ENCODE measurements at regions not wholly inside any gene's neighbourhood (a gene's known extent, or its start where the extent isn't known, plus 50 kb on each side); places are given as distances from the start of the nearest gene placed in this dataset.

- Histone ChIP-seq H3K27me3 (ENCODE audit: low read length) (no peaks in the 10 kb centered on the region), H3K79me2 (ENCODE audit: insufficient read depth, low read length) (no peaks in the 10 kb centered on the region), H4K20me1 (ENCODE audit: low read depth, low read length) (no peaks in the 10 kb centered on the region), H3K9me3 (ENCODE audit: insufficient read depth, low read length) (no peaks in the 10 kb centered on the region), H3K27ac (ENCODE audit: low read depth, low read length) (no peak overlapping the region), H3K9me2 (replicated peaks; ENCODE audit: insufficient read depth, low read length) (no peaks in the 10 kb centered on the region), H3F3A (ENCODE audit: insufficient read depth) (no peaks in the 10 kb centered on the region), H2AFZ (ENCODE audit: low read depth, low read length, severe bottlenecking) (no peak overlapping the region), H3K9ac (ENCODE audit: low read length) (no peak overlapping the region), H3K4me3 (ENCODE audit: insufficient read depth, low read length, poor library complexity, severe bottlenecking) (no peak overlapping the region), H3K36me3 (ENCODE audit: low read length) (no peaks in the 10 kb centered on the region), H3K4me2 (ENCODE audit: low read depth, low read length, poor library complexity, severe bottlenecking) (no peak overlapping the region)
- TF ChIP-seq CTCF (IDR thresholded peaks at IDR 0.05; ENCODE audit: insufficient read depth, low read length, poor library complexity, severe bottlenecking) = no peak
- TF ChIP-seq EZH2phosphoT487 (conservative IDR thresholded peaks at IDR 0.05; ENCODE audit: low read length) = no peak
Measured at GRCh38 chr1:212518188-212519054, 85.7 kb downstream of the NENF start.

GRCh38 chr1:212519131-212519530 is 86.4 kb downstream of the NENF start:
- no peak overlapping the region for H2AFZ ChIP-seq (ENCODE audit: low read depth, low read length, severe bottlenecking)
- H3K9me3 ChIP-seq (ENCODE audit: insufficient read depth, low read length) = no peaks in the 10 kb centered on the region
- TF ChIP-seq EZH2phosphoT487 (conservative IDR thresholded peaks at IDR 0.05; ENCODE audit: low read length) (no peak), CTCF (IDR thresholded peaks at IDR 0.05; ENCODE audit: insufficient read depth, low read length, poor library complexity, severe bottlenecking) (no peak)
- H3K9me2 ChIP-seq (replicated peaks; ENCODE audit: insufficient read depth, low read length) = no peaks in the 10 kb centered on the region
- no peak overlapping the region for H3K4me2 ChIP-seq (ENCODE audit: low read depth, low read length, poor library complexity, severe bottlenecking)
- no peaks in the 10 kb centered on the region for H3K27me3 ChIP-seq (ENCODE audit: low read length)
- H3K36me3 ChIP-seq (ENCODE audit: low read length) = no peaks in the 10 kb centered on the region
- H3K27ac ChIP-seq (ENCODE audit: low read depth, low read length) = no peak overlapping the region
- H3F3A ChIP-seq (ENCODE audit: insufficient read depth) = no peaks in the 10 kb centered on the region
- no peak overlapping the region for H3K4me3 ChIP-seq (ENCODE audit: insufficient read depth, low read length, poor library complexity, severe bottlenecking)
- H3K79me2 ChIP-seq (ENCODE audit: insufficient read depth, low read length) = no peaks in the 10 kb centered on the region
- no peaks in the 10 kb centered on the region for H4K20me1 ChIP-seq (ENCODE audit: low read depth, low read length)
- no peak overlapping the region for H3K9ac ChIP-seq (ENCODE audit: low read length)

GRCh38 chr1:212520299-212520698 is 87.6 kb downstream of the NENF start:
- Histone ChIP-seq H3K27me3 (ENCODE audit: low read length) (no peaks in the 10 kb centered on the region), H3K9me3 (ENCODE audit: insufficient read depth, low read length) (no peaks in the 10 kb centered on the region), H3F3A (ENCODE audit: insufficient read depth) (no peaks in the 10 kb centered on the region), H3K4me3 (ENCODE audit: insufficient read depth, low read length, poor library complexity, severe bottlenecking) (no peak overlapping the region), H3K9ac (ENCODE audit: low read length) (no peak overlapping the region), H4K20me1 (ENCODE audit: low read depth, low read length) (no peaks in the 10 kb centered on the region), H3K4me2 (ENCODE audit: low read depth, low read length, poor library complexity, severe bottlenecking) (no peak overlapping the region), H3K27ac (ENCODE audit: low read depth, low read length) (no peak overlapping the region), H3K79me2 (ENCODE audit: insufficient read depth, low read length) (no peaks in the 10 kb centered on the region), H3K9me2 (replicated peaks; ENCODE audit: insufficient read depth, low read length) (no peaks in the 10 kb centered on the region), H3K36me3 (ENCODE audit: low read length) (no peaks in the 10 kb centered on the region), H2AFZ (ENCODE audit: low read depth, low read length, severe bottlenecking) (no peak overlapping the region)
- TF ChIP-seq EZH2phosphoT487 (conservative IDR thresholded peaks at IDR 0.05; ENCODE audit: low read length) = no peak

GRCh38 chr1:212520746-212521145 is 87.8 kb upstream of the ATF3 start:
- Histone ChIP-seq H3K27ac (ENCODE audit: low read depth, low read length) (no peak overlapping the region), H3F3A (ENCODE audit: insufficient read depth) (no peaks in the 10 kb centered on the region), H3K36me3 (ENCODE audit: low read length) (no peaks in the 10 kb centered on the region), H3K79me2 (ENCODE audit: insufficient read depth, low read length) (no peaks in the 10 kb centered on the region), H3K9ac (ENCODE audit: low read length) (no peak overlapping the region), H3K4me2 (ENCODE audit: low read depth, low read length, poor library complexity, severe bottlenecking) (no peak overlapping the region), H3K9me3 (ENCODE audit: insufficient read depth, low read length) (no peaks in the 10 kb centered on the region), H3K9me2 (replicated peaks; ENCODE audit: insufficient read depth, low read length) (no peaks in the 10 kb centered on the region), H3K27me3 (ENCODE audit: low read length) (no peaks in the 10 kb centered on the region), H3K4me3 (ENCODE audit: insufficient read depth, low read length, poor library complexity, severe bottlenecking) (no peak overlapping the region), H2AFZ (ENCODE audit: low read depth, low read length, severe bottlenecking) (no peak overlapping the region), H4K20me1 (ENCODE audit: low read depth, low read length) (no peaks in the 10 kb centered on the region)
- TF ChIP-seq EZH2phosphoT487 (conservative IDR thresholded peaks at IDR 0.05; ENCODE audit: low read length) (no peak), CTCF (IDR thresholded peaks at IDR 0.05; ENCODE audit: insufficient read depth, low read length, poor library complexity, severe bottlenecking) (no peak)

Measured in SU-DHL-6 (cell line).